ENCODE measurements at regions not wholly inside any gene's neighbourhood (a gene's known extent, or its start where the extent isn't known, plus 50 kb on each side); places are given as distances from the start of the nearest gene placed in this dataset.

DNA sequence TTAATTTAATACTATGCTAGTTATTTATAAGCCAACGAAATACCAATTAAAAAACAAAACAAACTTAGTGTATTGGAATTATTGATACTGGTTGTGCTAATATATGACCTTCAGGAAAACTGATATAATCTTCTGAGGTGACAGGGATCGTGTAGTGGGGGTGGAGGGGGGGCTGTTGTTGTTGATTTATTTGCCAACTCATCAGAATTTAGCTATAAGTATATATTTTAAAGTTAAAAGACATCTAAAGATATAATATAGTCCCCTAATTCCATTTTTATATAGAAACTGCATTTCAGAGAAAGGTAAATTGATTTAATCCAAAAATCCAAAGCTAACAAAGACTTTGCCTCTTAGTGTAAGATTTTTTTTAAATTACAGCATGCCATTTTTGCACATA, 210.5 kb downstream of the LRRK2 start:
- TF ChIP-seq, protein P1, sequence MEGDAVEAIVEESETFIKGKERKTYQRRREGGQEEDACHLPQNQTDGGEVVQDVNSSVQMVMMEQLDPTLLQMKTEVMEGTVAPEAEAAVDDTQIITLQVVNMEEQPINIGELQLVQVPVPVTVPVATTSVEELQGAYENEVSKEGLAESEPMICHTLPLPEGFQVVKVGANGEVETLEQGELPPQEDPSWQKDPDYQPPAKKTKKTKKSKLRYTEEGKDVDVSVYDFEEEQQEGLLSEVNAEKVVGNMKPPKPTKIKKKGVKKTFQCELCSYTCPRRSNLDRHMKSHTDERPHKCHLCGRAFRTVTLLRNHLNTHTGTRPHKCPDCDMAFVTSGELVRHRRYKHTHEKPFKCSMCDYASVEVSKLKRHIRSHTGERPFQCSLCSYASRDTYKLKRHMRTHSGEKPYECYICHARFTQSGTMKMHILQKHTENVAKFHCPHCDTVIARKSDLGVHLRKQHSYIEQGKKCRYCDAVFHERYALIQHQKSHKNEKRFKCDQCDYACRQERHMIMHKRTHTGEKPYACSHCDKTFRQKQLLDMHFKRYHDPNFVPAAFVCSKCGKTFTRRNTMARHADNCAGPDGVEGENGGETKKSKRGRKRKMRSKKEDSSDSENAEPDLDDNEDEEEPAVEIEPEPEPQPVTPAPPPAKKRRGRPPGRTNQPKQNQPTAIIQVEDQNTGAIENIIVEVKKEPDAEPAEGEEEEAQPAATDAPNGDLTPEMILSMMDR (IDR thresholded peaks at IDR 0.05; ENCODE audit: insufficient read depth, low read depth, low read length): no peak
- TF ChIP-seq EZH2 (IDR thresholded peaks at IDR 0.05; ENCODE audit: insufficient read depth, low read length): no peak
